AG10803 (cell line): ENCODE measurements at regions not wholly inside any gene's neighbourhood (a gene's known extent, or its start where the extent isn't known, plus 50 kb on each side); places are given as distances from the start of the nearest gene placed in this dataset.

ENCODE experiments used
- DNase-seq: peaks from one replicate; pipeline ENCODE4 v3.0.0; 2010; ENCODE audit warnings: low read depth
- H3K4me3 ChIP-seq: 2 replicates; pipeline ENCODE4 v1.5.1; 2011; ENCODE audit warnings: mild to moderate bottlenecking, low read length, control low read depth
- TF ChIP-seq, protein P1 (sequence below): conservative IDR thresholded peaks from 2 replicates; pipeline ENCODE4 v1.5.1; 2011; ENCODE audit warnings: mild to moderate bottlenecking, low read length, control low read depth, inconsistent platforms

DNA sequence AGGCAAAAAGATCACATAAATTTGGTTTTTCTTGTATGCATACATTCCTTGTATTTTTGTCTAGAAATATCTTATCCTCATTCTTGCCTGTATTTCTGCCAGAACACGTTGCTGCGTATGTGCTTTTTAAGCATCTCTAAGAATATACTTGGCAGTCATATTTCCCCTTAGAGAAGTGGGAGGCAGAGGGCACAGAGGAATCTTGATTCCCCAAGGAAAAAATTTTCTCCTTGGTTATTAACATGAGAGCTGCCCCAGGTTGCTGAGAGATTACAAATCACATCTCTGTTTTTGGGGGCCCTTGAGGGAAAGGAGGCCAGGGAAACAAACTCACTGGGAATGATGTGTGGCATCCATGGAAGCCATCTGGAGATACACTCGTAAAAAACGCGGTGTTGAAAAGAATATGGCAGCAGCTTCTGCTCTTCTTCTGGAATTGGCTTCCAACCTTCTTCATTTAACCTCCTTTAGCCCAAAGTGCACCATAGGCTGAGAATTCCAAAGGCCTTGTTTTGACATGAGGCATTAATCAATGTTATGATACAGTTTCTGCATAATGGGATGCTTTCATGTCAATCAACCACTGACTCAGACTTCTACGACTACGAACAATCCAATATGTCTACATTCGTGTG lies 684.3 kb upstream of the SORCS1 start:
- no peak overlapping the region for H3K4me3 ChIP-seq
- no peak for DNase-seq
- TF ChIP-seq, protein P1, sequence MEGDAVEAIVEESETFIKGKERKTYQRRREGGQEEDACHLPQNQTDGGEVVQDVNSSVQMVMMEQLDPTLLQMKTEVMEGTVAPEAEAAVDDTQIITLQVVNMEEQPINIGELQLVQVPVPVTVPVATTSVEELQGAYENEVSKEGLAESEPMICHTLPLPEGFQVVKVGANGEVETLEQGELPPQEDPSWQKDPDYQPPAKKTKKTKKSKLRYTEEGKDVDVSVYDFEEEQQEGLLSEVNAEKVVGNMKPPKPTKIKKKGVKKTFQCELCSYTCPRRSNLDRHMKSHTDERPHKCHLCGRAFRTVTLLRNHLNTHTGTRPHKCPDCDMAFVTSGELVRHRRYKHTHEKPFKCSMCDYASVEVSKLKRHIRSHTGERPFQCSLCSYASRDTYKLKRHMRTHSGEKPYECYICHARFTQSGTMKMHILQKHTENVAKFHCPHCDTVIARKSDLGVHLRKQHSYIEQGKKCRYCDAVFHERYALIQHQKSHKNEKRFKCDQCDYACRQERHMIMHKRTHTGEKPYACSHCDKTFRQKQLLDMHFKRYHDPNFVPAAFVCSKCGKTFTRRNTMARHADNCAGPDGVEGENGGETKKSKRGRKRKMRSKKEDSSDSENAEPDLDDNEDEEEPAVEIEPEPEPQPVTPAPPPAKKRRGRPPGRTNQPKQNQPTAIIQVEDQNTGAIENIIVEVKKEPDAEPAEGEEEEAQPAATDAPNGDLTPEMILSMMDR: no peak

GRCh38 chr10:107847620-107848019 lies 683.1 kb upstream of the SORCS1 start:
- no peak for DNase-seq
- TF ChIP-seq, protein P1: no peak
- no peak overlapping the region for H3K4me3 ChIP-seq

GRCh38 chr10:107834706-107835105 lies 670.2 kb upstream of the SORCS1 start:
- TF ChIP-seq, protein P1: no peak
- no peak overlapping the region for H3K4me3 ChIP-seq
- DNase-seq: no peak

GRCh38 chr10:107831772-107832171 lies 667.3 kb upstream of the SORCS1 start:
- H3K4me3 ChIP-seq: no peak overlapping the region
- TF ChIP-seq, protein P1: no peak
- DNase-seq: no peak

DNA sequence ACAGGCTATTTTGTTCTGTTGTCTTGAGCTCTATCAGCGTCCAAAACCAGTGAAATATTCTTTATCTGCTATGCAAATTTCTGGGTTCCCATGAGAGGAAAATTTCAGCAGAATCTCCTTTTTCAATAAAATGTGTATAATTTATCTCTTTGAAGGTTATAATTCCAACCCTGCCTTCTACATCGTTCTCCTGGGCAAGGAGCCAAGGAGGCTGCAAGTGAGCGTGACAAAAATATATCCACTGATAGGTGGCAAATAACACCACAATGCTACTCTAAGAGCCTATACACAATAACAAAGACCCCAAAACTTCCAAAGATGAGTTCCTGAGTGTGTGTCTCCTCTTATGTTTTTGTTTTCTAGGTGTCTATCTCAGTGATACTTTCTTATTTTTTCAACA lies 664.7 kb upstream of the SORCS1 start:
- no peak overlapping the region for H3K4me3 ChIP-seq
- TF ChIP-seq, protein P1: no peak
- no peak for DNase-seq

DNA sequence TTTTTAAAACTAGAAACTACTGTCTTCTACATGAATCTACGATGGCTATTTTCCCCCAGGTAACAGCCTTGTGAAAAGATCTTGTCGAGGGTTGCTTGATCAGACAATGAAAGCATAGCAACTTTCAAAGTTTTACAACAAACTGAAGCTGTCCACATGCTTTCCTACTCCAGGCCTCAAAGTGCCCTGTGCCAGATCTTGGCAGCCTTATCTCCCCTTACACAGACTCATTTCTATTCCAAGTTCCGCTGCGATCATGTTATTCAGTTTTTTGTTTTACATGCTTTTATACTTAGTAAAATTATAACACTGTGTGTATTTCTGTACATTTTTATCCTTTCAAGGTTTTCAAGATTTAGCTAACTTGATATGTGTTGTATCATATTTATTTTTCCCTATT lies 661.7 kb upstream of the SORCS1 start:
- no peak for DNase-seq
- no peak overlapping the region for H3K4me3 ChIP-seq
- TF ChIP-seq, protein P1: no peak

DNA sequence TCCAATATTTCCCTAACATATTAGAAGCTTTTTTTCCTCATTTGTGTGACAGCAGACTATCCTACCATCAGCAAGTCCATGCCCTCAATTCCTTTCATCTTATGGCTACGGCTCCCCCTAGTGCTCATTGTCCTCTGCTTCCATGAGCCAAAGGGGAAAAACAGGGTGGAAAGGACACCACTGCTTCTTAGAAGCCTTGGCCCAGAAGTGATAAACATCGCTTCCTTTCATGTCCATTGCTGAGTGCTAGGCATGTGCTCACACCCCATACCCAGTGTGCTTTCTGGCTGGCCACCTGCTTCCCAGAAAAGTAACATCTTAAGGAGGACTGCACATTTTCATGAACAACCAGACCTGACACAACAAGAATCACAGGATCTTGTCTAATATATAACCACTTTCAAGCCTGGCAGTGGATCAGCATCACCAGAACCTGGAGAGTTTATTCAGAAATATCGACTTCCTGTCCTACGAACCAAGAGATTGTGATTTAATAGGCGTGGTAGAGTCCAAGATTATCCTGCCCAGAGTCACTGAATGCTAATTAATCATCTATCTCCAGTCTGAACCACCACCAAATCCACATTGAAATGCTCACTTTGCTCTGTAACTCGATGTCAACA lies 650.5 kb upstream of the SORCS1 start:
- no peak overlapping the region for H3K4me3 ChIP-seq
- TF ChIP-seq, protein P1: peak; percentile 88
- DNase-seq: peak; percentile 61
